Mucosa of descending colon (tissue), 3 donors: ENCODE measurements at regions not wholly inside any gene's neighbourhood (a gene's known extent, or its start where the extent isn't known, plus 50 kb on each side); places are given as distances from the start of the nearest gene placed in this dataset.

Experiments used
- ATAC-seq: fragments of 200-7000 bp; cut with Tn5 transposase; one replicate; pipeline ENCODE4 v1.9.1; 2020; ENCODE audit warnings: mild to moderate bottlenecking, moderate library complexity
- DNase-seq, 3 donors: peaks; one replicate each; pipeline ENCODE4 v3.0.0-alpha.2; 2020
- H3K36me3 ChIP-seq: fragments of 200-600 bp; one replicate; pipeline ENCODE4 v1.8.0; 2021; ENCODE audit warnings: low read depth, mild to moderate bottlenecking
- H3K4me1 ChIP-seq: fragments of 200-600 bp; one replicate; pipeline ENCODE4 v1.8.0; 2021; ENCODE audit warnings: low read depth, mild to moderate bottlenecking
- H3K4me3 ChIP-seq: fragments of 200-600 bp; one replicate; pipeline ENCODE4 v1.8.0; 2021; ENCODE audit warnings: mild to moderate bottlenecking
- H3K9me3 ChIP-seq: fragments of 200-600 bp; one replicate; pipeline ENCODE4 v1.8.0; 2021; ENCODE audit warnings: mild to moderate bottlenecking
- intact Hi-C, 2 donors: fragments of 100-400 bp; cut with DNase I in 1 of 2; cut with micrococcal nuclease in 1 of 2; formaldehyde crosslinking; loops; one replicate each; pipeline versions ENCODE4 v1.11.0 to v1.11.1; 2022; cut with DNase I, micrococcal nuclease
- TF ChIP-seq, protein P1 (sequence below): fragments of 200-600 bp; IDR thresholded peaks from one replicate; pipeline ENCODE4 v1.8.0; 2022; ENCODE audit warnings: antibody characterized with exemption, mild to moderate bottlenecking
- donor health status: DM: no; HTN: no; CAD: no; lungs with moderate emphysema.
- donor health status: DM: no; HTN: no; CAD: no.
- donor health status: DM: no; HTN: yes; CAD: no.

DNA sequence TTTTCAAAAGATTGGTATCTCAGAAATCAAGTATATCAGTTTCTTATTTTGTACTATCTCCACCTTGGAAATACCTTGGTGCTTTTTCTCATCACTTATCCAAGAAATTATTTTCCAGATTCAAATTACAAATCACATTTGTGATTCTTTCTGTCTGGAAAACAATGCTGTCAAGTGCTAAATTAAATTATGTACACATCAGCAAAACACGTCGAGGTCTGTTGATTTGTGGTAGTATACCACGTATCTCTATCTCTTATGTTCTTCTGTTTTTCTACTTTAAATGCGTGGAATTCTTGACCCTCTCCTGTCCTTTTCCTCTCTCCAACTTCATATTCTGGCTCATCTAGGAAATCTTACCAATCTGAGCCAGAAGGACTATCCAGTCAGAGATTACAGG is 214.5 kb downstream of the PTN start:
- TF ChIP-seq, protein P1, sequence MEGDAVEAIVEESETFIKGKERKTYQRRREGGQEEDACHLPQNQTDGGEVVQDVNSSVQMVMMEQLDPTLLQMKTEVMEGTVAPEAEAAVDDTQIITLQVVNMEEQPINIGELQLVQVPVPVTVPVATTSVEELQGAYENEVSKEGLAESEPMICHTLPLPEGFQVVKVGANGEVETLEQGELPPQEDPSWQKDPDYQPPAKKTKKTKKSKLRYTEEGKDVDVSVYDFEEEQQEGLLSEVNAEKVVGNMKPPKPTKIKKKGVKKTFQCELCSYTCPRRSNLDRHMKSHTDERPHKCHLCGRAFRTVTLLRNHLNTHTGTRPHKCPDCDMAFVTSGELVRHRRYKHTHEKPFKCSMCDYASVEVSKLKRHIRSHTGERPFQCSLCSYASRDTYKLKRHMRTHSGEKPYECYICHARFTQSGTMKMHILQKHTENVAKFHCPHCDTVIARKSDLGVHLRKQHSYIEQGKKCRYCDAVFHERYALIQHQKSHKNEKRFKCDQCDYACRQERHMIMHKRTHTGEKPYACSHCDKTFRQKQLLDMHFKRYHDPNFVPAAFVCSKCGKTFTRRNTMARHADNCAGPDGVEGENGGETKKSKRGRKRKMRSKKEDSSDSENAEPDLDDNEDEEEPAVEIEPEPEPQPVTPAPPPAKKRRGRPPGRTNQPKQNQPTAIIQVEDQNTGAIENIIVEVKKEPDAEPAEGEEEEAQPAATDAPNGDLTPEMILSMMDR: no peak
- ATAC-seq: no peak
- Histone ChIP-seq H3K9me3 (peaks cover 3% of the 10 kb centered on the region), H3K4me1 (no peaks in the 10 kb centered on the region), H3K36me3 (no peaks in the 10 kb centered on the region), H3K4me3 (no peak overlapping the region)
- DNase-seq: no peak
- intact Hi-C loops: no loop called here

DNA sequence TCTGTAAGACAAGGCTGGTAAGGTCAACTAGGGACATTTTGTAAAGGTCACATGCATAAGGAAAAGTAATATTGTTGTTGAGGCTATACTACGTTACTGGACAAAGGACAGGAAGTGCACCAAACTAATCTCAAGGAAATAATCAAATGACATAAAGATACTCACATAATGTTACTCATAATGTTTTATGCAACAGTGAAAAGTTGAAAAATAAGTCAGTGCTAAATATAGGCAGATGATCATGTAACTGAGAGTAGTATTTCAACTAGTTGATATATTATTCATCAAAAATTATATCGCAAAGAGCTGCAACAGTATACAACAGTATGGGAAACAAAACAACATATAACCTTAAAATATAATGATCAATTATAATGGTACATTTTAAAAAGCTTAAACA is 215.7 kb downstream of the PTN start:
- no peak for DNase-seq
- TF ChIP-seq, protein P1: no peak
- Histone ChIP-seq H3K4me3 (no peak overlapping the region), H3K4me1 (no peaks in the 10 kb centered on the region), H3K9me3 (peaks cover 3% of the 10 kb centered on the region), H3K36me3 (no peaks in the 10 kb centered on the region)
- intact Hi-C loops: no loop called here
- ATAC-seq: no peak

DNA sequence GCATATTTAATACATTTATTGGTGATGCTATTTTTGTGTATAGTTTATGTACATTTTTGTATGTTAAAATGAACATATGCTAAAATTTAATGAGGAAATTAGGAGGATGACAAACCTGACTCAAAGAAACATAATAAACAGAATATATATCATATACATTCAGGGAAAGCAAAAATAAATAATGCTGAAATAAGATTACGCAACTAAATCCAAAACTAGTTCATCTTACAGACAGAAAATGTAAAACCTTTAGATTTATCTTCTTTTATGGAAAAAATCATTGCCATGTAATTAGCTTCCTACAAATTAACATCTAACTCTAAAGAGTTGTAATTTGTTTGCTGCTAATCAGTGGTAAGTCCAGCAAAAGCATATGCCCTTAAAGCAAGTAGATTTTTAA is 216.5 kb downstream of the PTN start:
- TF ChIP-seq, protein P1: no peak
- DNase-seq (no peak), ATAC-seq (no peak)
- Histone ChIP-seq H3K36me3 (no peaks in the 10 kb centered on the region), H3K4me1 (no peaks in the 10 kb centered on the region), H3K9me3 (peaks cover 3% of the 10 kb centered on the region), H3K4me3 (no peak overlapping the region)
- intact Hi-C loops: no loop called here

DNA sequence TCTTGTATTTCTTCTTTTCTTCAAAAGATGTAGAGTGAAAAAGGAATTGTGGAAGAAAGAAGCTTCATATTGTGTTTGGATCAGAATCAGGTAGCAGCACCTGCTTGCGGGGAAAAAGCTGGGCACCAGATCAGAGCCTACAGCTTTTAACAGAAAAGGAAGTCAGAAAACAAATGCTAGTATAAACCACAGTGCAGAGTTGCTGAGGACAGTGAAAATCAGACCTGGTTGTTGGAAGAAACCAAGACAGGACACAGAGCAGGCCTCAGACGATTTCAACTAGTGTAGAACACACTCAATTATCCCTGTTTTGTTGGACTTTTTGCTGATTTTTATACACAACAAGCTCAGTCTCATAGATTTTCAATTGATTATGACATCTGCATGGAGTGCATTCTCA is 221.4 kb downstream of the PTN start:
- intact Hi-C loops: no loop called here
- Histone ChIP-seq H3K36me3 (no peaks in the 10 kb centered on the region), H3K4me1 (no peaks in the 10 kb centered on the region), H3K4me3 (no peak overlapping the region), H3K9me3 (peaks cover 8% of the 10 kb centered on the region)
- ATAC-seq (no peak), DNase-seq (no peak)
- TF ChIP-seq, protein P1: no peak

DNA sequence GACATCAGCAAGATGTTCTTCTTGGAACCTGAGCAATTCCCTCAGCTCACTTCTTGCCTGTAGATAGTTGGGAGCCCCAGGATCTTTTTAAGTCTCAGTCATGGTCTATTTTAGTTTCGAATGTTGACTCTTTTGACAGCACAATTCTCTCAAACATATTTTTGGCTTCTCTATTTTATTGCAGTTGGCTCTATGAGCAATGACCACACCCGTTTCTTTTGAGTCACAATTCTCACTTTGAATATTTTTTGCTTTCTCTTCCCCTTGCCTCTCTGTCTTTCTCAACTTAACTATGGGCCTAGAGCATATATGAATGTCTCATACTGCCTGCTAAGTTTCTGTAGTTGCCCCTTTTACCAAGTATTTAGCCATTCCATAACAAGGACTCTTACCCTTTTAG is 222.8 kb downstream of the PTN start:
- no peaks in the 10 kb centered on the region for H3K4me1 ChIP-seq
- H3K36me3 ChIP-seq: no peaks in the 10 kb centered on the region
- intact Hi-C loops: no loop called here
- no peak for ATAC-seq
- no peak for DNase-seq
- TF ChIP-seq, protein P1: no peak
- H3K4me3 ChIP-seq: no peak overlapping the region
- H3K9me3 ChIP-seq: peaks cover 8% of the 10 kb centered on the region

DNA sequence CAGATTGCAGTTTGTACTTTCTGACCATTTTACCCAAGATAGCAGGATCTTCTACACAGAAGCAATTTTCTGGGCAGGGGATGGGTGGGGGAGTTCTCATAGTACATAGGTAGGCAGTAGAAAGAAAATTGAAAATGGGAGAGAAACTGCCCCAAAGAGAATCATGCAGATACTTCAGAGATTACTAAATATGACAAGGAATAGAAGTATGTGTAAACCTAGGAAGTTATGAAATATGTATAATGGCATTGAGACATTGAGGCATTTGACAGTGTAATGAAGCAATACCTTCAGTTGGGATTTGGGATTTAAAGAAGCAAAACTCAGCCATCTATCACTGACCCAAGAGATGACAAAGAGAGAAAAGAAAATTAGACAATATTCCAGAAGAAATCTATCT is 233.0 kb downstream of the PTN start:
- TF ChIP-seq, protein P1: no peak

More for the DNA sequence above, 233.0 kb downstream of the PTN start:
- DNase-seq (no peak), ATAC-seq (no peak)
- Histone ChIP-seq H3K4me1 (no peaks in the 10 kb centered on the region), H3K36me3 (no peaks in the 10 kb centered on the region), H3K9me3 (peaks cover 6% of the 10 kb centered on the region), H3K4me3 (no peak overlapping the region)
- intact Hi-C loops: no loop called here
